Naive thymus-derived CD4-positive, alpha-beta T cell (primary cell): ENCODE measurements at regions not wholly inside any gene's neighbourhood (a gene's known extent, or its start where the extent isn't known, plus 50 kb on each side); places are given as distances from the start of the nearest gene placed in this dataset.

Source experiments
- ATAC-seq: fragments of 150-1000 bp; cut with Tn5 transposase; 2 replicates; pipeline ENCODE4 v1.10.0; 2021; ENCODE audit warnings: mild to moderate bottlenecking, moderate library complexity
- CTCF ChIA-PET: fragments of 350-600 bp; sonication (Branson Sonifier 250); formaldehyde crosslinking; loops from one replicate; lab custom pipeline; 2021; ENCODE audit warnings: antibody characterized with exemption; lab: Charles Lee
- POLR2A ChIA-PET: fragments of 350-600 bp; sonication (Branson Sonifier 250); formaldehyde crosslinking; loops from one replicate; lab custom pipeline; 2021; ENCODE audit warnings: antibody characterized with exemption, inconsistent platforms; lab: Charles Lee
- DNase-seq, 9 donors: peaks; one replicate each; pipeline versions ENCODE4 v3.0.0 to v3.0.0-alpha.2; 2020 to 2022; ENCODE audit warnings: mixed read lengths in 1 of 9
- H3K27ac ChIP-seq: one replicate; pipeline ENCODE4 v1.7.0; 2013; ENCODE audit warnings: mild to moderate bottlenecking, low read depth, low read length, moderate library complexity
- H3K27me3 ChIP-seq, 2 donors: one replicate each; pipeline ENCODE4 v1.7.0; 2013; ENCODE audit warnings: low read length in 2 of 2, mild to moderate bottlenecking in 2 of 2, moderate library complexity in 2 of 2; ENCODE audit not compliant: control insufficient read depth in 2 of 2, insufficient read depth in 2 of 2
- H3K36me3 ChIP-seq, 3 experiments: 1 replicate in 2 of 3; 2 replicates in 1 of 3; pipeline ENCODE4 v1.7.0; 2013; ENCODE audit warnings: low read length in 3 of 3, mild to moderate bottlenecking in 3 of 3, moderate library complexity in 1 of 3; ENCODE audit not compliant: insufficient read depth in 3 of 3, control insufficient read depth in 2 of 3
- H3K4me1 ChIP-seq, 2 donors: one replicate each; pipeline ENCODE4 v1.7.0; 2013; ENCODE audit warnings: low read length in 2 of 2, mild to moderate bottlenecking in 2 of 2, moderate library complexity in 1 of 2; ENCODE audit not compliant: control insufficient read depth in 2 of 2, insufficient read depth in 2 of 2
- H3K4me3 ChIP-seq: 2 replicates; pipeline ENCODE4 v1.7.0; 2013; ENCODE audit warnings: mild to moderate bottlenecking, low read length
- H3K9me3 ChIP-seq, 3 experiments: 1 replicate in 2 of 3; 2 replicates in 1 of 3; pipeline ENCODE4 v1.7.0; 2013; ENCODE audit warnings: low read length in 3 of 3; ENCODE audit not compliant: control insufficient read depth in 2 of 3
- H3K27ac Mint-ChIP-seq, 9 donors: one replicate each; pipeline ENCODE4 v1.8.0; 2020 to 2022; ENCODE audit warnings: mixed read lengths in 9 of 9, mild to moderate bottlenecking in 8 of 9, moderate library complexity in 5 of 9, inconsistent platforms in 2 of 9
- H3K27me3 Mint-ChIP-seq, 5 donors: one replicate each; pipeline ENCODE4 v1.8.0; 2021 to 2022; ENCODE audit warnings: mixed read lengths in 5 of 5, mild to moderate bottlenecking in 1 of 5
- H3K36me3 Mint-ChIP-seq, 5 donors: one replicate each; pipeline ENCODE4 v1.8.0; 2020 to 2022; ENCODE audit warnings: mixed read lengths in 5 of 5, mild to moderate bottlenecking in 3 of 5, inconsistent platforms in 1 of 5
- H3K4me1 Mint-ChIP-seq, 7 donors: one replicate each; pipeline ENCODE4 v1.8.0; 2020 to 2022; ENCODE audit warnings: mixed read lengths in 7 of 7, mild to moderate bottlenecking in 3 of 7, inconsistent platforms in 1 of 7
- H3K4me3 Mint-ChIP-seq, 10 donors: one replicate each; pipeline ENCODE4 v1.8.0; 2020 to 2022; ENCODE audit warnings: mild to moderate bottlenecking in 10 of 10, mixed read lengths in 10 of 10, moderate library complexity in 6 of 10, inconsistent platforms in 2 of 10
- H3K9me3 Mint-ChIP-seq, 11 donors: one replicate each; pipeline ENCODE4 v1.8.0; 2020 to 2022; ENCODE audit warnings: mixed read lengths in 11 of 11, mild to moderate bottlenecking in 4 of 11, inconsistent platforms in 1 of 11, moderate library complexity in 1 of 11
- intact Hi-C, 2 donors: fragments of 100-400 bp; cut with micrococcal nuclease; formaldehyde crosslinking; loops; one replicate each; pipeline ENCODE4 v1.15.1; 2023

- Mint-ChIP-seq H3K27ac (no peak overlapping the region), H3K4me1 (no peaks in the 10 kb centered on the region), H3K27me3 (peaks cover 0 to 36% (median 16%) of the 10 kb centered on the region in 5 donors), H3K9me3 (peaks cover 0 to 3% (median 0%) of the 10 kb centered on the region in 11 donors), H3K36me3 (no peaks in the 10 kb centered on the region), H3K4me3 (no peak overlapping the region)
- H3K4me3 ChIP-seq: no peak overlapping the region
- ChIA-PET CTCF (no interaction called here), POLR2A (no interaction called here)
- no peak overlapping the region for H3K27ac ChIP-seq
- H3K36me3 ChIP-seq: no peaks in the 10 kb centered on the region
- DNase-seq (no peak), ATAC-seq (no peak)
- intact Hi-C loops: no loop called here
- H3K27me3 ChIP-seq: no peaks in the 10 kb centered on the region
- no peaks in the 10 kb centered on the region for H3K4me1 ChIP-seq
- H3K9me3 ChIP-seq: no peaks in the 10 kb centered on the region
Measured at GRCh38 chr19:32253683-32254508, 91.5 kb upstream of the ZNF507 start.

GRCh38 chr19:32254509-32254890 lies 90.9 kb upstream of the ZNF507 start:
- Mint-ChIP-seq H3K9me3 (peaks cover 0 to 7% (median 0%) of the 10 kb centered on the region in 11 donors), H3K27ac (no peak overlapping the region), H3K4me1 (no peaks in the 10 kb centered on the region), H3K36me3 (no peaks in the 10 kb centered on the region), H3K4me3 (no peak overlapping the region), H3K27me3 (peaks cover 0 to 36% (median 16%) of the 10 kb centered on the region in 5 donors)
- Histone ChIP-seq H3K27me3 (no peaks in the 10 kb centered on the region), H3K4me3 (no peak overlapping the region), H3K4me1 (no peaks in the 10 kb centered on the region), H3K9me3 (no peaks in the 10 kb centered on the region), H3K27ac (no peak overlapping the region), H3K36me3 (no peaks in the 10 kb centered on the region)
- POLR2A ChIA-PET: no interaction called here
- DNase-seq: no peak
- ATAC-seq: no peak
- intact Hi-C loops: no loop called here
- CTCF ChIA-PET: no interaction called here

GRCh38 chr19:32255536-32256295 lies 89.7 kb upstream of the ZNF507 start:
- Mint-ChIP-seq H3K27me3 (peaks cover 0 to 31% (median 16%) of the 10 kb centered on the region in 5 donors), H3K4me1 (no peaks in the 10 kb centered on the region), H3K36me3 (no peaks in the 10 kb centered on the region), H3K9me3 (peaks cover 0 to 9% (median 4%) of the 10 kb centered on the region in 11 donors), H3K27ac (no peak overlapping the region), H3K4me3 (no peak overlapping the region)
- Histone ChIP-seq H3K4me1 (no peaks in the 10 kb centered on the region), H3K27ac (no peak overlapping the region), H3K9me3 (no peaks in the 10 kb centered on the region), H3K4me3 (no peak overlapping the region), H3K36me3 (no peaks in the 10 kb centered on the region), H3K27me3 (no peaks in the 10 kb centered on the region)
- CTCF ChIA-PET: no interaction called here
- intact Hi-C loops: no loop called here
- ATAC-seq: no peak
- POLR2A ChIA-PET: no interaction called here
- no peak for DNase-seq

GRCh38 chr19:32256341-32256975 lies 89.0 kb upstream of the ZNF507 start:
- no peak overlapping the region for H3K4me3 Mint-ChIP-seq
- Histone ChIP-seq H3K27ac (no peak overlapping the region), H3K9me3 (no peaks in the 10 kb centered on the region), H3K4me1 (no peaks in the 10 kb centered on the region), H3K27me3 (no peaks in the 10 kb centered on the region), H3K36me3 (no peaks in the 10 kb centered on the region), H3K4me3 (no peak overlapping the region)
- H3K36me3 Mint-ChIP-seq: no peaks in the 10 kb centered on the region
- H3K4me1 Mint-ChIP-seq: no peaks in the 10 kb centered on the region
- no peak for ATAC-seq
- DNase-seq: no peak
- peaks cover 0 to 9% (median 4%) of the 10 kb centered on the region in 11 donors for H3K9me3 Mint-ChIP-seq
- CTCF ChIA-PET: no interaction called here
- POLR2A ChIA-PET: no interaction called here
- intact Hi-C loops: no loop called here
- H3K27ac Mint-ChIP-seq: no peak overlapping the region
- peaks cover 0 to 31% (median 16%) of the 10 kb centered on the region in 5 donors for H3K27me3 Mint-ChIP-seq

- DNase-seq (no peak), ATAC-seq (no peak)
- H3K36me3 ChIP-seq: no peaks in the 10 kb centered on the region
- H3K4me1 Mint-ChIP-seq: no peaks in the 10 kb centered on the region
- H3K27ac Mint-ChIP-seq: no peak overlapping the region
- peaks cover 0 to 9% (median 4%) of the 10 kb centered on the region in 11 donors for H3K9me3 Mint-ChIP-seq
- peaks cover 0 to 31% (median 11%) of the 10 kb centered on the region in 5 donors for H3K27me3 Mint-ChIP-seq
- intact Hi-C loops: no loop called here
- H3K4me3 ChIP-seq: no peak overlapping the region
- no peaks in the 10 kb centered on the region for H3K36me3 Mint-ChIP-seq
- no peak overlapping the region for H3K4me3 Mint-ChIP-seq
- no peaks in the 10 kb centered on the region for H3K4me1 ChIP-seq
- CTCF ChIA-PET: no interaction called here
- no peaks in the 10 kb centered on the region for H3K9me3 ChIP-seq
- POLR2A ChIA-PET: no interaction called here
- H3K27ac ChIP-seq: no peak overlapping the region
- H3K27me3 ChIP-seq: no peaks in the 10 kb centered on the region
Measured at GRCh38 chr19:32257326-32258073, 87.9 kb upstream of the ZNF507 start.

GRCh38 chr19:32258167-32258566 lies 87.2 kb upstream of the ZNF507 start:
- no peak overlapping the region for H3K27ac ChIP-seq
- no peaks in the 10 kb centered on the region for H3K4me1 ChIP-seq
- no peak overlapping the region for H3K27ac Mint-ChIP-seq
- H3K4me1 Mint-ChIP-seq: no peaks in the 10 kb centered on the region
- no peaks in the 10 kb centered on the region for H3K9me3 ChIP-seq
- ChIA-PET POLR2A (no interaction called here), CTCF (no interaction called here)
- H3K27me3 Mint-ChIP-seq: peaks cover 0 to 31% (median 11%) of the 10 kb centered on the region in 5 donors
- intact Hi-C loops: no loop called here
- peaks cover 0 to 9% (median 4%) of the 10 kb centered on the region in 11 donors for H3K9me3 Mint-ChIP-seq
- ATAC-seq (no peak), DNase-seq (no peak)
- no peaks in the 10 kb centered on the region for H3K27me3 ChIP-seq
- no peaks in the 10 kb centered on the region for H3K36me3 ChIP-seq
- no peak overlapping the region for H3K4me3 Mint-ChIP-seq
- no peaks in the 10 kb centered on the region for H3K36me3 Mint-ChIP-seq
- H3K4me3 ChIP-seq: no peak overlapping the region
